ENCODE measurements at regions not wholly inside any gene's neighbourhood (a gene's known extent, or its start where the extent isn't known, plus 50 kb on each side); places are given as distances from the start of the nearest gene placed in this dataset.

DNA sequence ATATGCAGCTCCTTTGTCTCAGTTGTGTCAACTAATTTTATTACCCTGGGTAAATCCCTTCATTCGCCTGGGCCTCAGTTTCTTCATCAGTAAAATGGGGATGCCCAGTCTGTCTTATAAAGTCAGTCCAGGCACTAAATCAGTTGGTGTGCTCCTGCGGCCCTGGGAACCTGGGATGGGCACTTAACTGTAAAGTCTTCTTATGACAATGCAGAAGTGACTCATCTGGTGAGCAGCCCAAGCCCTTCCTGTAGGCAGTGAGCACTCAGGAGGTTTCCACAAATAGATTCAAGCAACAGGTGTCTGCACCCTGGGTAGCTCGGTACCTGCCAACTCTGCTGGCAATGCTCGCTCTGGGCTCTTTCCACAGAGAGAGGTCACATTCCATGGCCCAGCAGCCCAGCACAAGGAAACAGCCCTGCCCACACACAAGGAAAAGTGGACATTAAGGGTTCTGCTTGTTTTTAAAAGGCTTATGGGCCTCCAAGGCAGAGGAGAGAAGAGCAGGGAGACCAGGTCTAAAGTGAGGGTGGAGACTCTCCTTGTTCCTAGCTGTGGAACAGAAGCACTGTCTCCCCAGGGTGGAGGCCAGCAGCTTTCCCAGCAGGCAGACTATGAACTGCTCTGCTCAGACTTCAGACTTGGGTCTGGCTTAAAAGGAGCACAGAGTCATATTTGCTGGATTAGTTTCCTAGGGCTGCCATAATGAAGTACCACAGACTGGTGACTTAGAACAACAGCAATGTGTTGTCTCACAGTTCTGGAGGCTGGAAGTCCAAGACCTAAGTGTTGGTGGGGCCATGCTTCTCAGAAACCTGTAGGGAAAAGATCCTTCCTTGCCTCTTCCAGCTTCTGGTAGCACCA, 89.7 kb upstream of the ADRA1B start:
- DNase-seq = no peak

GRCh38 chr5:159827861-159828260, 88.4 kb upstream of the ADRA1B start:
- no peak for DNase-seq

- no peak for DNase-seq
Measured at GRCh38 chr5:159832073-159832472, 84.2 kb upstream of the ADRA1B start.

GRCh38 chr5:159833088-159833487, 83.2 kb upstream of the ADRA1B start:
- DNase-seq = no peak

GRCh38 chr5:159833846-159834245, 82.4 kb upstream of the ADRA1B start:
- no peak for DNase-seq

DNA sequence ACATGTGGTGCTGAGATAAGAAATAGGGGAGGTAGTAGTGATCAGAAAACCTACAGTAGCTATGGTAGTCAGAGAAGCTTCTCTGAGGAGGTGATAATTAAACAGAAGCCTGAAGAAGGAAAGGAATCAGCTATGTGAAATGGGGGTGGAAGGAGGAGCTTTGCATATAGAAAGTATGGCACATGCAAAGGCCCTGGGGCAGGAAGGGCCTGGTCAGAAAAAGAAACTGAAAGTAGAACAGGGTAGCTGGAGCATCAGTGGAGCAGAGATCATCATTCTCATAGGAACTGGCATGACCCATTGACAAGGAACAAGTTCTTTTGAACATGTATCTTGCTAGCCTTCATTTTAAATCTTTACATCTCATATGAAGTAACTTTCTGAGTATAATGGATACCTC, 80.7 kb upstream of the ADRA1B start:
- no peak for DNase-seq

- no peak for DNase-seq
Measured at GRCh38 chr5:159836691-159837090, 79.6 kb upstream of the ADRA1B start.

- no peak for DNase-seq
Measured at GRCh38 chr5:159837860-159838259, 78.4 kb upstream of the ADRA1B start.

DNA sequence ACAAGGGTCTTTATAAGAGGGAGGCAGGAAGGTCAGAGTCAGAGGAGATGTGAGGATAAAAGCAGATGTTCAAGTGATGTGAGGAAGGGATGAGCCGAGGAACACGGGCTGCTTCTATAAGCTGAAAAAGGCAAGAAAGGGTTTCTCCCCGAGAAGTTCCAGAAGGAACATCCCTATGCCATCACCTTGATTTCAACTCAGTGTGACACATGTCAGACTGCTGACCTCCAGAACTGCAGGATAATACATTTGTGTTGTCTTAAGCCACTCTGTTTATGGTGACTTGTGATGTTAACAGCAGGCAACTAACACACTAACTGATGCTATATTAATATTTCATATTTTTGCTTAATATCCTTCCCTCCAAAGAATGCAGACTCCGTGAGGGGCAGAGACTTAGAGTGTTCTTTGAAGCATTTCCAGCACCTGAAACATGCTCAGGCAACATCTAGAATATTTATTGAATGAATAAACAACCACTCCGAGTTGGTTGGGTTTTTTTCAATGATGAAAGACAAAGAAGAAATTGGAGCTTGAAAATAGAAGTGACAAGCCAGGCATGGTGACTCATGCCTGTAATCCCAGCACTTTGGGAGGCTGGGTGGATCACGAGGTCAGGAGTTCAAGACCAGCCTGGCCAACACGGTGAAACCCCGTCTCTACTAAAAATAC, 77.6 kb upstream of the ADRA1B start:
- DNase-seq = no peak

DNA sequence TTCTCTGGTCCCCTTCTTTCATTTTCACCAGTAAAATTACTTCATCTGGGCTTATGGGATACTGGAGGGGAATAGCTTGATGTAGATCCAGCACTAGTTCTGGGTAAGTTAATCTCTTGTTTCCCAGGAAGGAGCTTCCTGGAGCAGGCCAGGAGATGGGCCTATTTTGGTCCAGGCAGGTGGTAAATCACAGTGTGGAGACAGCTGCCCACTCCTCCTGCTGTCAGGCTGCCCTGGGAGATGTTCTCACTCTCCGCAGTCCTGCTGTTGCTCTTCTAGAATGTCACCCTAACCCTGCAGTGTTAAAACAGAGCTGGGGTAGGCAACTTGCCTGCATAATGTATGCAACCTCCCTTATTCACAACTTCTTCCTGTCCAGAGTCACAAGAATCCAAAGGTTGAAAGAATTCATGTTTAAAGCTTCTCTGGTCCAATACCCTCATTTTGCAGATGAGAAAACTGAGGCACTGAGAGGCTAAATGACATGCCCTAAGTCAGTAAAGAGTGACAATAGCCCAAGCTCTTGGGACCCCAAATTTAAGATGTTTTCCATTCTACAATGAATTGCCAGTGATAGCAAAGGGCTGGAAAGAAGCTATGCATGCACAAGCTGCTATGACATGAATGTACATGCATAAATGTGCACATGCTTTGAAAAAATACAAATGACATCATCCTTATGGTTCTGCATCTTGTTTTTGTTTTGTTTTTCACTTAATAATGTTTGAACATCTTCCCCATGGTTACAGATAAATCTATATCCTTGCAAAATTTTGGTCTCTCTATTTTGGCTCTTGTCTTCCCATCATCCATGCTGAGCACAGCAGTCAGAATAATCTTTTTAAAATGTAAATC, 71.8 kb upstream of the ADRA1B start:
- no peak for DNase-seq

DNA sequence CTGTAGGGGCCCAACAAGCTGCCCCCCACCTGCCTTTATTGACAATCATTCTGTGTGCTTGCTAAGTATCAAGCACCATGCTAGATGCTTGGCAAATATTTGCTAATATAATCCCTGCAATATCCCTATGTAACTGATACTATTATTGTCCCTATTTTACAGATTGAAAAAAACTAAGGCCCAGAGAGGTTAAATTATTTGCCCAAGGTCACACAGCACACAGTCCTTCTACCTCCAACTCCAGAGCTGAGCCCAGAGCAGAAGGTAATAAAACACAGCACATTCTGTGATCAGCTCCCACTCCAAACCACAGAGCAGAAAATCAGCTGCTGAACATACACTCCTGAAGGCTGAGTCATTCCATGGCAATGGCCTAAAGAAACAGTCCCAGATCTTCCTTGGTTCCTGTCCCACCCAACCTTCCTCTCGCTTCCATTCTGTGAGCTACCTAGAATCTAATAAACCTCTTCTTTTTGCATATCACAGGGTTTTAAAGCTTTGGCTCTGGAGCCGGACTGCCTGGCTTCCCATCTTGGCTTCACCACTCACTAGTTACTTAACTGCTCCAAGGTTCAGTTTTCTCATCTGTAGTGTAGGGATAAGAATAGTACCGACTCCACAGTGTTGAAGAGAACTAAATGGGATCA, 66.7 kb upstream of the ADRA1B start:
- DNase-seq = no peak

DNA sequence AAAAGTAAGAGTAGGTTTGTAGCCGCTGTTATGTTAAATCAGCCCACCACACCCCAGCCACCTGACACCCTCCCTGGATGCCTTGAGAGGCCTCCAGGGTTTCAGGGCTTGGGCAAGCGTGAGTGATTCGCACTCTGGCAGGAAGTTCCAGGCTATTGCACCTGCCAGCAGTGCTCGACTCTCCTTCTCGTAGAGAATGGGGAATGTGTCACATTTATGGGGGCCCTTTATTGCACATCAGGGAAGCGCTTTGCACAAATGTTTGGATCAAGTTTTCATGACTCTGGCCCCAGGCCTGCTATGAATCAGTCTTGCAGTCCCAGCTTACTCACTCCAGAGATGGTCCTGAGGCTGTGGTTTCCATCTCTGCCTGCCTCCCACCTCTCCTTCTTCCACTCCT, 66.1 kb upstream of the ADRA1B start:
- DNase-seq = no peak

DNA sequence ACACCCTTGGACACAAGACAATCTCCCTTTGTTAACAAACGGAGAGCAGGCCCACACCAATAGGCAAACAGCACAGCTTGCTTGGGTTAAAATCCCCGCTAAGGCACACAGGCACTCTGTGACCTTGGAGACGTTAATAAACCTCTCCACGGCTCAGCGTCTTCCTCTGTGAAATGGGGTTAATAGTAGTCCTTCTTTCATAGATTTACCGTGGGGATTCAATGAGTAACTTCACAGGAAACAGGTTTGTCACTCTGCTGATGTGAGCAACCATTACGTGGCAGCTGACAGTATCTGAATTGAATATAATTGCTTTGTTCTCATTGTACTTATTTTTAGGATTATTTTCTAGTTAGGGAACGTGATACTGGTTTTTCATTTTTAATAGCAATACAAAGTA, 65.2 kb upstream of the ADRA1B start:
- no peak for DNase-seq

DNA sequence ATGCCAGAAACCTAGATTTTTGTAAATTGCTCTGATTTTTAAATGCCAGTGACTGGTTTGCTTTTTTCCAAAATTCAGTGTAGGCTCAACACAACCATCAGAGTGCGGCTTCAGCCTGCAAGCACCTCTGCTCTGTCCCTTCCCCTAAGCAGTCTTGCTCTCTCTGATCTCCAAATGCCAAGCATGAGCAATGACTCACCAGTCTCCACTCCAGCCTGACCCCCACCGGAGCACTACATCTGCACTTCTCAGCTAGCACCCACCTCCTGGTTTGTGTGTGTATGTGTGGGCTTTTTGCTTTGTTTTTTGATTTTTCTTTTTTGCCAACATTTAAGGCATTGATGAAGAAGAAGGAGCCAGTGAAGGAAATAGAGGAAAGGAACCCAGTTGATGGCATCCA, 61.4 kb upstream of the ADRA1B start:
- DNase-seq = no peak

GRCh38 chr5:159855476-159856191, 60.6 kb upstream of the ADRA1B start:
- no peak for DNase-seq

- DNase-seq = no peak
Measured at GRCh38 chr5:159858871-159859270, 57.4 kb upstream of the ADRA1B start.

DNA sequence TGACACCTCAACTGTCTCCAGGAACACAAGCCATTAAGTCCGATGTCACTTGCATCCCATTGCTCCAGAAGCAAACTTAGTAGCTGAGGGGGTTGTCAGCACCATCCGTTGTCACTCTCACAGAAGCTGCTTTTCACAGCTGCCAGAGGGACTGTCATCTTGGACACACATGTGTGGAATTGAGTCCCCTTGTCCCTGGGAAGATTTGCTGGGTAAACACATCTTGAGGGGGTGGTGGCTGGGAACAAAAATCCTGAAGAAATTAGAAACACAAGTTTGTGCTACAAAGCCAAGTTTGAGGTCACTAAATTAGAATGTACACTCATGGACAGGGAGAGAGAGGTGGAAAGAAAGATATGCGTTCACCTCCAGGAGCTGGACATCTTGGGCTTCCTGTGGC, 55.2 kb upstream of the ADRA1B start:
- no peak for DNase-seq

GRCh38 chr5:159864885-159865691, 51.2 kb upstream of the ADRA1B start:
- DNase-seq = no peak

GRCh38 chr5:159866093-159866492, 50.2 kb upstream of the ADRA1B start:
- DNase-seq = no peak
